ENCODE measurements at regions not wholly inside any gene's neighbourhood (a gene's known extent, or its start where the extent isn't known, plus 50 kb on each side); places are given as distances from the start of the nearest gene placed in this dataset.

DNA sequence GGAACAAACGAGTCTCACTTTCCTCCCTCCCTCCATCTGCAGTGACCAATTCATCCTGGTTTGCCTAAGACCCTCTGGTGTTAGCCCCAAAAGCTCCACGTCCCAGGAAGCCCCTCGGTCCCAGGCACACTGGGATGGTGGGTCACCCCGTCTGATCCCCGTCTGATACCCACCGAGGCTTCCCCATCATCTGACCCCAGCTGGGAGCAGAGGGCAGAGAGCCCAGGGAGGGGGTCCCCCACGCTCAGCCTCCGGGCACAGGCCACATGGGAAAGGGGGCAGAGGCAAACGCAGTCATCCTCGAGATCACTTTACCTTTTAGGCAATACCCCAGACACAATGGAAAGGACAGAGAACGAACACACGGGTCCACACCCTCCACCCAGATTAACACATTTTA, 291.6 kb upstream of the PPP2R2D start:
- BruUV-seq (replicated peaks), result no TSS peak
- DNase-seq (ENCODE audit: low spot score) (no peak), ATAC-seq (no peak), FAIRE-seq (no peak)
- H3K4me3 ChIP-seq (replicated peaks in 1 of 3; ENCODE audit: insufficient read depth in 1 of 3, low read depth in 2 of 3, low read length in 3 of 3), result no peak overlapping the region
- POLR2A ChIA-PET, result no interaction called here
- CTCF ChIA-PET (ENCODE audit: low intra/inter-chr PET ratio, low total read pairs), result no interaction called here
- no peak overlapping the region for H3K4me2 ChIP-seq (ENCODE audit: low read depth, low read length)
- H3K27ac ChIP-seq (ENCODE audit: extremely low read length, insufficient read depth, low read length), result no peak overlapping the region
- no peaks in the 10 kb centered on the region for H3K9me3 ChIP-seq (ENCODE audit: low read length)
- H4K20me1 ChIP-seq (ENCODE audit: insufficient read depth, low read length), result no peaks in the 10 kb centered on the region
- H3K79me2 ChIP-seq (ENCODE audit: insufficient read depth, low read length), result no peaks in the 10 kb centered on the region
- no peaks in the 10 kb centered on the region for H3K36me3 ChIP-seq (replicated peaks in 1 of 2; ENCODE audit: control insufficient read depth in 1 of 2, insufficient read depth in 2 of 2, low read length in 2 of 2)
- no peak for TF ChIP-seq ZNF670 (CRISPR knock-in tag; IDR thresholded peaks at IDR 0.05; ENCODE audit: borderline replicate concordance)
- no peak for TF ChIP-seq ZNF224 (CRISPR knock-in tag; IDR thresholded peaks at IDR 0.05)
- TF ChIP-seq MYC (CRISPR knock-in tag; IDR thresholded peaks at IDR 0.05; ENCODE audit: borderline replicate concordance), result no peak
- TF ChIP-seq, protein P1, sequence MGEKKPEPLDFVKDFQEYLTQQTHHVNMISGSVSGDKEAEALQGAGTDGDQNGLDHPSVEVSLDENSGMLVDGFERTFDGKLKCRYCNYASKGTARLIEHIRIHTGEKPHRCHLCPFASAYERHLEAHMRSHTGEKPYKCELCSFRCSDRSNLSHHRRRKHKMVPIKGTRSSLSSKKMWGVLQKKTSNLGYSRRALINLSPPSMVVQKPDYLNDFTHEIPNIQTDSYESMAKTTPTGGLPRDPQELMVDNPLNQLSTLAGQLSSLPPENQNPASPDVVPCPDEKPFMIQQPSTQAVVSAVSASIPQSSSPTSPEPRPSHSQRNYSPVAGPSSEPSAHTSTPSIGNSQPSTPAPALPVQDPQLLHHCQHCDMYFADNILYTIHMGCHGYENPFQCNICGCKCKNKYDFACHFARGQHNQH (CRISPR knock-in tag; IDR thresholded peaks at IDR 0.05), result no peak
- no peak for TF ChIP-seq XRCC5 (optimal IDR thresholded peaks at IDR 0.05; ENCODE audit: low read length)
- TF ChIP-seq ZNF484 (CRISPR knock-in tag; IDR thresholded peaks at IDR 0.05; ENCODE audit: borderline replicate concordance, low read depth), result no peak
- no peak for TF ChIP-seq ZNF205 (CRISPR knock-in tag; IDR thresholded peaks at IDR 0.05)
- TF ChIP-seq, protein P2, sequence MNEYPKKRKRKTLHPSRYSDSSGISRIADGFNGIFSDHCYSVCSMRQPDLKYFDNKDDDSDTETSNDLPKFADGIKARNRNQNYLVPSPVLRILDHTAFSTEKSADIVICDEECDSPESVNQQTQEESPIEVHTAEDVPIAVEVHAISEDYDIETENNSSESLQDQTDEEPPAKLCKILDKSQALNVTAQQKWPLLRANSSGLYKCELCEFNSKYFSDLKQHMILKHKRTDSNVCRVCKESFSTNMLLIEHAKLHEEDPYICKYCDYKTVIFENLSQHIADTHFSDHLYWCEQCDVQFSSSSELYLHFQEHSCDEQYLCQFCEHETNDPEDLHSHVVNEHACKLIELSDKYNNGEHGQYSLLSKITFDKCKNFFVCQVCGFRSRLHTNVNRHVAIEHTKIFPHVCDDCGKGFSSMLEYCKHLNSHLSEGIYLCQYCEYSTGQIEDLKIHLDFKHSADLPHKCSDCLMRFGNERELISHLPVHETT (CRISPR knock-in tag; conservative IDR thresholded peaks at IDR 0.05), result no peak
- no peak for TF ChIP-seq PLRG1 (conservative IDR thresholded peaks at IDR 0.05)
- no peak for TF ChIP-seq ZNF709 (CRISPR knock-in tag; IDR thresholded peaks at IDR 0.05)
- TF ChIP-seq, protein P3, sequence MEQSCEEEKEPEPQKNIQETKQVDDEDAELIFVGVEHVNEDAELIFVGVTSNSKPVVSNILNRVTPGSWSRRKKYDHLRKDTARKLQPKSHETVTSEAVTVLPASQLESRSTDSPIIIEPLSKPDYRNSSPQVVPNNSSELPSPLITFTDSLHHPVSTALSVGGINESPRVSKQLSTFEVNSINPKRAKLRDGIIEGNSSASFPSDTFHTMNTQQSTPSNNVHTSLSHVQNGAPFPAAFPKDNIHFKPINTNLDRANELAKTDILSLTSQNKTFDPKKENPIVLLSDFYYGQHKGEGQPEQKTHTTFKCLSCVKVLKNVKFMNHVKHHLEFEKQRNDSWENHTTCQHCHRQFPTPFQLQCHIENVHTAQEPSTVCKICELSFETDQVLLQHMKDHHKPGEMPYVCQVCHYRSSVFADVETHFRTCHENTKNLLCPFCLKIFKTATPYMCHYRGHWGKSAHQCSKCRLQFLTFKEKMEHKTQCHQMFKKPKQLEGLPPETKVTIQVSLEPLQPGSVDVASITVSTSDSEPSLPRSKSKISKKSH (CRISPR knock-in tag; IDR thresholded peaks at IDR 0.05; ENCODE audit: borderline replicate concordance), result no peak
- 21% methylated on average over 11 of the region's 12 CpGs for whole genome bisulfite sequencing (ENCODE audit: low lambda C conversion rate)
- intact Hi-C loops (cut with micrococcal nuclease; ENCODE audit: unreplicated experiment), result no loop called here
- peaks cover 0 to 7% of the 10 kb centered on the region in 2 experiments; a peak in 1 of 5 replicates for H3K27me3 ChIP-seq (ENCODE audit: control insufficient read depth in 1 of 2, insufficient read depth in 2 of 2, low read length in 2 of 2)
- H3K9ac ChIP-seq (ENCODE audit: insufficient read depth, low read depth, low read length), result no peak overlapping the region
- H3K4me1 ChIP-seq (ENCODE audit: insufficient read depth, low read length), result no peaks in the 10 kb centered on the region
- in situ Hi-C loops (cut with HindIII; ENCODE audit: extremely low pct_ligation_motif_present, low pct_unique_long_range_greater_than_20kb), result no loop called here
- no peak overlapping the region for H2AFZ ChIP-seq (ENCODE audit: low read length)
